MCF 10A (cell line): ENCODE measurements at regions not wholly inside any gene's neighbourhood (a gene's known extent, or its start where the extent isn't known, plus 50 kb on each side); places are given as distances from the start of the nearest gene placed in this dataset.
"Not testable (repeated sequence)": the region's sequence is repeated elsewhere in the genome, so short reads cannot be mapped to it uniquely, and the experiment has no call there.

Source experiments
- BruUV-seq: library from RNA; stranded (reverse); fragments of 400-500 nt; replicated peaks from 2 replicates; lab custom pipeline; 2021; lab: Mats Ljungman, UMichigan
- CTCF ChIA-PET: fragments of 300-600 bp; sonication (Branson Sonifier 250); formaldehyde crosslinking; extraction: SDS; loops from one replicate; lab custom pipeline; 2021; ENCODE audit warnings: antibody characterized with exemption, inconsistent platforms; lab: Yijun Ruan, JAX
- POLR2A ChIA-PET: fragments of 300-600, 350-650 bp; sonication (Branson Sonifier 250); formaldehyde crosslinking; extraction: SDS; loops from one replicate; lab custom pipeline; 2020; ENCODE audit warnings: antibody characterized with exemption, inconsistent platforms; lab: Yijun Ruan, JAX
- DNase-seq: peaks from one replicate; pipeline ENCODE4 v3.0.0-alpha.2; 2018; ENCODE audit not compliant: unreplicated experiment
- H3K27ac Mint-ChIP-seq: one replicate; pipeline ENCODE4 v1.8.0; 2022; ENCODE audit warnings: mild to moderate bottlenecking, low read depth, mixed read lengths; ENCODE audit not compliant: unreplicated experiment
- H3K27me3 Mint-ChIP-seq: one replicate; pipeline ENCODE4 v1.8.0; 2022; ENCODE audit warnings: mixed read lengths; ENCODE audit not compliant: insufficient read depth, unreplicated experiment
- H3K36me3 Mint-ChIP-seq: one replicate; pipeline ENCODE4 v1.8.0; 2022; ENCODE audit warnings: mild to moderate bottlenecking, moderate library complexity, mixed read lengths; ENCODE audit not compliant: insufficient read depth, unreplicated experiment
- H3K4me1 Mint-ChIP-seq: one replicate; pipeline ENCODE4 v1.8.0; 2022; ENCODE audit warnings: mixed read lengths; ENCODE audit not compliant: insufficient read depth, unreplicated experiment
- H3K4me3 Mint-ChIP-seq: one replicate; pipeline ENCODE4 v1.8.0; 2022; ENCODE audit warnings: mild to moderate bottlenecking, moderate library complexity, mixed read lengths; ENCODE audit not compliant: unreplicated experiment
- H3K9me3 Mint-ChIP-seq: one replicate; pipeline ENCODE4 v1.8.0; 2022; ENCODE audit warnings: mixed read lengths; ENCODE audit not compliant: unreplicated experiment
- CTCF ChIP-seq: fragments of 200-600 bp; IDR thresholded peaks from one replicate; pipeline ENCODE4 v1.8.0; 2022; ENCODE audit warnings: antibody characterized with exemption, mild to moderate bottlenecking; ENCODE audit not compliant: unreplicated experiment
- intact Hi-C: fragments of 100-400 bp; cut with micrococcal nuclease; formaldehyde crosslinking; loops from 2 replicates; pipeline ENCODE4 v1.14.1; 2022

GRCh38 chr10:33860552-33860951 lies 526.1 kb upstream of the NRP1 start:
- intact Hi-C loops, result no loop called here
- CTCF ChIA-PET, result no interaction called here
- no peaks in the 10 kb centered on the region for H3K4me1 Mint-ChIP-seq
- BruUV-seq, result no TSS peak
- peaks cover 5% of the 10 kb centered on the region for H3K9me3 Mint-ChIP-seq
- no peak for DNase-seq
- TF ChIP-seq CTCF, result no peak
- no peak overlapping the region for H3K27ac Mint-ChIP-seq
- no peaks in the 10 kb centered on the region for H3K36me3 Mint-ChIP-seq
- H3K27me3 Mint-ChIP-seq, result no peaks in the 10 kb centered on the region
- POLR2A ChIA-PET, result no interaction called here
- H3K4me3 Mint-ChIP-seq, result no peak overlapping the region

GRCh38 chr10:33859319-33860022 lies 525.0 kb upstream of the NRP1 start:
- intact Hi-C loops, result no loop called here
- BruUV-seq, result no TSS peak
- no peaks in the 10 kb centered on the region for H3K27me3 Mint-ChIP-seq

GRCh38 chr10:33858326-33858725 lies 523.9 kb upstream of the NRP1 start:
- no peak overlapping the region for H3K27ac Mint-ChIP-seq
- no peaks in the 10 kb centered on the region for H3K4me1 Mint-ChIP-seq
- H3K27me3 Mint-ChIP-seq, result no peaks in the 10 kb centered on the region
- no peaks in the 10 kb centered on the region for H3K9me3 Mint-ChIP-seq
- no peak overlapping the region for H3K4me3 Mint-ChIP-seq
- ChIA-PET POLR2A (no interaction called here), CTCF (no interaction called here)
- BruUV-seq, result no TSS peak
- DNase-seq, result no peak
- no peaks in the 10 kb centered on the region for H3K36me3 Mint-ChIP-seq
- no peak for TF ChIP-seq CTCF
- intact Hi-C loops, result no loop called here

More at GRCh38 chr10:33859319-33860022, 525.0 kb upstream of the NRP1 start:
- Mint-ChIP-seq H3K9me3 (no peaks in the 10 kb centered on the region), H3K27ac (no peak overlapping the region), H3K36me3 (no peaks in the 10 kb centered on the region), H3K4me3 (no peak overlapping the region), H3K4me1 (no peaks in the 10 kb centered on the region)
- CTCF ChIA-PET, result interaction anchor here (0.7 kb wide), 1 partner anchor 118 kb away, joined by 3 read pairs; no protein-coding TSS in a partner anchor
- POLR2A ChIA-PET, result no interaction called here
- DNase-seq, result no peak
- TF ChIP-seq CTCF, result no peak

GRCh38 chr10:33853221-33853620 lies 518.8 kb upstream of the NRP1 start:
- H3K27ac Mint-ChIP-seq, BruUV-seq, CTCF ChIA-PET, H3K27me3 Mint-ChIP-seq, H3K9me3 Mint-ChIP-seq, intact Hi-C loops, DNase-seq, H3K4me3 Mint-ChIP-seq, H3K36me3 Mint-ChIP-seq, POLR2A ChIA-PET, H3K4me1 Mint-ChIP-seq: not testable (repeated sequence)
